Parathyroid adenoma (tissue), 2 donors: ENCODE measurements at regions not wholly inside any gene's neighbourhood (a gene's known extent, or its start where the extent isn't known, plus 50 kb on each side); places are given as distances from the start of the nearest gene placed in this dataset.

Experiments used
- H2AFZ ChIP-seq: fragments of 300-600 bp; sonication (generic); one replicate; pipeline ENCODE4 v1.7.0; 2017; ENCODE audit warnings: antibody characterized with exemption, mild to moderate bottlenecking
- H3K27ac ChIP-seq: fragments of 300-600 bp; sonication (generic); one replicate; pipeline ENCODE4 v1.7.0; 2017
- H3K27me3 ChIP-seq: fragments of 300-600 bp; sonication (generic); one replicate; pipeline ENCODE4 v1.7.0; 2017; ENCODE audit warnings: low read length; ENCODE audit not compliant: control insufficient read depth, insufficient read depth
- H3K36me3 ChIP-seq: fragments of 300-600 bp; sonication (generic); one replicate; pipeline ENCODE4 v1.7.0; 2017; ENCODE audit warnings: low read length; ENCODE audit not compliant: control insufficient read depth, insufficient read depth
- H3K4me1 ChIP-seq: fragments of 300-600 bp; sonication (generic); one replicate; pipeline ENCODE4 v1.7.0; 2017; ENCODE audit warnings: control low read depth
- H3K4me2 ChIP-seq: fragments of 300-600 bp; sonication (generic); one replicate; pipeline ENCODE4 v1.7.0; 2017; ENCODE audit warnings: low read length
- H3K4me3 ChIP-seq: fragments of 300-600 bp; sonication (generic); one replicate; pipeline ENCODE4 v1.7.0; 2017; ENCODE audit warnings: low read depth, low read length
- H3K79me2 ChIP-seq: fragments of 300-600 bp; sonication (generic); one replicate; pipeline ENCODE4 v1.7.0; 2017; ENCODE audit warnings: control low read depth
- H3K9ac ChIP-seq: fragments of 300-600 bp; sonication (generic); one replicate; pipeline ENCODE4 v1.7.0; 2017; ENCODE audit warnings: mild to moderate bottlenecking
- H3K9me3 ChIP-seq: fragments of 300-600 bp; sonication (generic); one replicate; pipeline ENCODE4 v1.7.0; 2017; ENCODE audit warnings: low read length; ENCODE audit not compliant: control insufficient read depth
- TF ChIP-seq, protein P1 (sequence below): fragments of 300-600 bp; sonication (generic); IDR thresholded peaks from one replicate; pipeline ENCODE4 v1.7.0; 2017; ENCODE audit warnings: antibody characterized with exemption, mild to moderate bottlenecking
- donor health status: primary hyperparathyroidism.

DNA sequence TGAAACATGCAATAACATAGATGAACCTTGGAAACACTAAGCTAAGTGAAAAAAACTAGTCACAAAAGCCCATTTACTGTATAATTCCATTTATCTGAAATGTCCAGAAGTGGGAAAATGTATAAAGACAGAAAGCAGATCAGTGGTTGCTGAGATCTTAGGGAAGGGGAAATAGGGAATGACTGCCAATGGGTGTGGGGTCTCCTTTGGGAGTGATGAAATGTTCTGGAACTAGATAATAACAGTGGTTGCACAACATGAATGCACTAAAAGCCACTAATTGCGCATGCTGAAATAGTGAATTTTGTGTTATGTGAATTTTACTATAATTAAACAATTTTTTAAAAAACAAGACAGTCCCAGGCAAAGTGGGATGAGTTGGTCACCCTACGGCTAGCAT lies 472.8 kb downstream of the CCDC171 start:
- no peaks in the 10 kb centered on the region for H3K9me3 ChIP-seq
- TF ChIP-seq, protein P1, sequence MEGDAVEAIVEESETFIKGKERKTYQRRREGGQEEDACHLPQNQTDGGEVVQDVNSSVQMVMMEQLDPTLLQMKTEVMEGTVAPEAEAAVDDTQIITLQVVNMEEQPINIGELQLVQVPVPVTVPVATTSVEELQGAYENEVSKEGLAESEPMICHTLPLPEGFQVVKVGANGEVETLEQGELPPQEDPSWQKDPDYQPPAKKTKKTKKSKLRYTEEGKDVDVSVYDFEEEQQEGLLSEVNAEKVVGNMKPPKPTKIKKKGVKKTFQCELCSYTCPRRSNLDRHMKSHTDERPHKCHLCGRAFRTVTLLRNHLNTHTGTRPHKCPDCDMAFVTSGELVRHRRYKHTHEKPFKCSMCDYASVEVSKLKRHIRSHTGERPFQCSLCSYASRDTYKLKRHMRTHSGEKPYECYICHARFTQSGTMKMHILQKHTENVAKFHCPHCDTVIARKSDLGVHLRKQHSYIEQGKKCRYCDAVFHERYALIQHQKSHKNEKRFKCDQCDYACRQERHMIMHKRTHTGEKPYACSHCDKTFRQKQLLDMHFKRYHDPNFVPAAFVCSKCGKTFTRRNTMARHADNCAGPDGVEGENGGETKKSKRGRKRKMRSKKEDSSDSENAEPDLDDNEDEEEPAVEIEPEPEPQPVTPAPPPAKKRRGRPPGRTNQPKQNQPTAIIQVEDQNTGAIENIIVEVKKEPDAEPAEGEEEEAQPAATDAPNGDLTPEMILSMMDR: no peak
- no peak overlapping the region for H3K9ac ChIP-seq

GRCh38 chr9:16026886-16027285 lies 474.0 kb downstream of the CCDC171 start:
- Histone ChIP-seq H3K27ac (no peak overlapping the region), H3K79me2 (no peaks in the 10 kb centered on the region), H3K9me3 (no peaks in the 10 kb centered on the region), H2AFZ (no peak overlapping the region), H3K4me3 (no peak overlapping the region), H3K36me3 (no peaks in the 10 kb centered on the region), H3K4me2 (no peak overlapping the region), H3K4me1 (no peaks in the 10 kb centered on the region), H3K9ac (no peak overlapping the region), H3K27me3 (no peaks in the 10 kb centered on the region)
- TF ChIP-seq, protein P1: no peak

More for the DNA sequence above, 472.8 kb downstream of the CCDC171 start:
- Histone ChIP-seq H2AFZ (no peak overlapping the region), H3K4me2 (no peak overlapping the region), H3K27ac (no peak overlapping the region), H3K27me3 (no peaks in the 10 kb centered on the region), H3K4me1 (no peaks in the 10 kb centered on the region), H3K4me3 (no peak overlapping the region), H3K79me2 (no peaks in the 10 kb centered on the region), H3K36me3 (no peaks in the 10 kb centered on the region)

GRCh38 chr9:16028548-16028947 lies 475.7 kb downstream of the CCDC171 start:
- H3K9me3 ChIP-seq: no peaks in the 10 kb centered on the region
- TF ChIP-seq, protein P1: no peak

GRCh38 chr9:16029046-16029615 lies 476.3 kb downstream of the CCDC171 start:
- no peak overlapping the region for H3K27ac ChIP-seq
- no peaks in the 10 kb centered on the region for H3K4me1 ChIP-seq
- no peaks in the 10 kb centered on the region for H3K27me3 ChIP-seq
- no peak overlapping the region for H3K9ac ChIP-seq
- TF ChIP-seq, protein P1: no peak
- no peak overlapping the region for H3K4me2 ChIP-seq
- H3K79me2 ChIP-seq: no peaks in the 10 kb centered on the region
- no peak overlapping the region for H2AFZ ChIP-seq
- H3K4me3 ChIP-seq: no peak overlapping the region
- H3K36me3 ChIP-seq: no peaks in the 10 kb centered on the region
- H3K9me3 ChIP-seq: no peaks in the 10 kb centered on the region

More at GRCh38 chr9:16028548-16028947, 475.7 kb downstream of the CCDC171 start:
- Histone ChIP-seq H3K4me2 (no peak overlapping the region), H3K27ac (no peak overlapping the region), H3K9ac (no peak overlapping the region), H3K4me1 (no peaks in the 10 kb centered on the region), H3K36me3 (no peaks in the 10 kb centered on the region), H3K4me3 (no peak overlapping the region), H2AFZ (no peak overlapping the region), H3K79me2 (no peaks in the 10 kb centered on the region), H3K27me3 (no peaks in the 10 kb centered on the region)

GRCh38 chr9:16029796-16030363 lies 477.0 kb downstream of the CCDC171 start:
- H3K4me2 ChIP-seq: no peak overlapping the region
- TF ChIP-seq, protein P1: no peak
- H3K79me2 ChIP-seq: no peaks in the 10 kb centered on the region
- H3K9me3 ChIP-seq: no peaks in the 10 kb centered on the region
- no peak overlapping the region for H3K27ac ChIP-seq
- H3K36me3 ChIP-seq: no peaks in the 10 kb centered on the region
- no peak overlapping the region for H3K4me3 ChIP-seq
- H3K27me3 ChIP-seq: no peaks in the 10 kb centered on the region
- H3K9ac ChIP-seq: no peak overlapping the region
- no peak overlapping the region for H2AFZ ChIP-seq
- no peaks in the 10 kb centered on the region for H3K4me1 ChIP-seq
